A204.1 (cell line): ENCODE measurements at regions not wholly inside any gene's neighbourhood (a gene's known extent, or its start where the extent isn't known, plus 50 kb on each side); places are given as distances from the start of the nearest gene placed in this dataset.

Source experiments
- FAIRE-seq: peaks from 2 replicates; lab custom pipeline; 2012; peaks lifted over from hg19 to GRCh38; lab: Jason Lieb, UNC

GRCh38 chr2:176613323-176613987 is 344.2 kb downstream of the MTX2 start:
- FAIRE-seq = no peak

DNA sequence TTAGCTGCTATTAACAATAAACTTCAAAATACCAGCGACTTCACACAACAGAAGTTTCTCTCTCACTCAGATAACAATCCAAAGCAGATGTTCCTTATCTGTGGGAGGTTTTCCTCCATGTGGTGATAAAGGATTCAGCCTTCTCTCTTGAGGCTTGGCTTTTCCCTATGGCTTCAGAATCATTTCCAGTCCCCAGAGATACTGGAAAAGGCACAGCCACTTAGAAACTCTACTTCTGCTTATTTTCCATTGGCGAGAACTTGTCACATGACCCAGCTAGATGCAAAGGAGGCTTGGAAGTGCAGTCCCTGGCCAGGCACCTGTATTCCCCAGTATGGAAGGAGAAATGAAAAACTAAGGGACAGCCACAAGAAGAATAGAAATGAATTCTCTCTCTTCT is 344.8 kb downstream of the MTX2 start:
- no peak for FAIRE-seq

GRCh38 chr2:176614930-176615329 is 345.7 kb downstream of the MTX2 start:
- no peak for FAIRE-seq

GRCh38 chr2:176619504-176619903 is 350.3 kb downstream of the MTX2 start:
- no peak for FAIRE-seq

GRCh38 chr2:176621350-176621749 is 352.1 kb downstream of the MTX2 start:
- FAIRE-seq = no peak

- no peak for FAIRE-seq
Measured at GRCh38 chr2:176622792-176623191, 353.6 kb downstream of the MTX2 start.

DNA sequence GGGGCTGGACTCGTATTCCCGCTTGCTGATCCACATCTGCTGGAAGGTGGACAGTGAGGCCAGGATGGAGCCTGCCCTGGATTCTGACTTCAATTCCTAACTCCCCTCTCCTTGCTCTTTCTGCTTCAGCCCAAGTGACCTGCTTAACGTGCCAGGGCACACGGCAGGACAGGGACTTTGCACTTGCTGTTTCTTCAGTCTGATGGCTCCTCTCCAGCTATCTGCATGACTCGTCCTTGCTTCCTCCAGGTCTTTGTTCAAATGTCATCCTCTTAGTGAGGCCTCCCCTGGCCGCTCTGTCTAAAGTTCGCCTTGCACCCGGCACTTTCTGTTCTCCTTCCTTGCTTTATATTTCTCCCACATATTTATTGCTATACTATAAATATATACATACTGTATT is 357.6 kb downstream of the MTX2 start:
- FAIRE-seq = no peak

- FAIRE-seq = no peak
Measured at GRCh38 chr2:176628438-176628837, 359.2 kb downstream of the MTX2 start.

DNA sequence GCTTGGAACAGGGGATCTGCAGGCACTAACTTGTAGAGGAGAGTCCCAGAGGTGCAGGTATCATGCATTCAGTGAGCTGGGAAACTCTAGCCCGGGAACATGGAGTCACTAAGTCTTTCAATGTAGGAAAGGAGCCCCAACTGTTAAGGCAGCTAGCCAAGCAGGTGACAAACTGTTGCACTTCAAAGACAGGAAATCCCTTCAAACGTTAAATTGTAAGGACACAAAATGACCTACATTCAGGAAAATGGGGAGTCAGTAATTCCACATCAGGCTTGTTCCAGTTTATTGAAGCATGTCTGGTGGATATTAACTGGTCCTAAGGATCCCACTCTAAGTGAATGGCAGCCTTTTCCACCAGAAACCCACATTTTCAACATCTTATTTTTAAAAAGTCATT is 364.5 kb downstream of the MTX2 start:
- no peak for FAIRE-seq

DNA sequence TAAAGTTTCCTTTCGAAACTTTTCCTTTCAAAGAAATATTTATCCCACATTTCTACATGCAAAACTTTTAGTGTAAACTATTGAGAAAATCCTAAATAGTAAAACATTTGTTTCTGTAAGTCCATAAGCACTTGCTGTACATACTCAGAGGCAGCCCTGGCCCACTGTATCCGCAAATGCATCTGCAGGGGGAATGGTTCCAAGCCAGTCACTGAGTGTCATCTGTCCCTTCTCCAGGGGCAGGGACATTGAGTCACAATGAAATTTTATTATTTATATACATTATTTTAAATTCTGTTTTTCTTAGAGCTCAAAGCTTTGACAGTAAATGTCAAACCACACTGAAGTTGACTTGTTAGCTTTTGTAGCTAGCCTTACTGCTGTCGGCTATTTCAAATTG is 367.2 kb downstream of the MTX2 start:
- no peak for FAIRE-seq

DNA sequence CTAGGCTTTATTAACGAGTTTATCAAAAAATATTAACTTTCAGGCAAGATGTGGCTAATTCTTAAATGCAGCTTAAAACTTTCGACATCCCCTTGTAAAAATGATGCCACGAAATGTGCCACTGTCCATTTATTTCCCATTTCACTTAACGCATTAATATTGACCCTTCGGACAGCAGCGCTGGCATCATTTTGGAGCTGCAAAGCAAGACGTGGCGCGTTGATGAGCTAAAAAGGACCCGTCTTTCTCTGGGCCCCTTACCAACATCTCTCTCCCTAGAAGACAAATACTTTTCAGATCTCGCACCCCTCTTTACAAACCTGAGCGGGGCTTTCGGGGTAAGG is 367.9 kb downstream of the MTX2 start:
- FAIRE-seq = no peak

DNA sequence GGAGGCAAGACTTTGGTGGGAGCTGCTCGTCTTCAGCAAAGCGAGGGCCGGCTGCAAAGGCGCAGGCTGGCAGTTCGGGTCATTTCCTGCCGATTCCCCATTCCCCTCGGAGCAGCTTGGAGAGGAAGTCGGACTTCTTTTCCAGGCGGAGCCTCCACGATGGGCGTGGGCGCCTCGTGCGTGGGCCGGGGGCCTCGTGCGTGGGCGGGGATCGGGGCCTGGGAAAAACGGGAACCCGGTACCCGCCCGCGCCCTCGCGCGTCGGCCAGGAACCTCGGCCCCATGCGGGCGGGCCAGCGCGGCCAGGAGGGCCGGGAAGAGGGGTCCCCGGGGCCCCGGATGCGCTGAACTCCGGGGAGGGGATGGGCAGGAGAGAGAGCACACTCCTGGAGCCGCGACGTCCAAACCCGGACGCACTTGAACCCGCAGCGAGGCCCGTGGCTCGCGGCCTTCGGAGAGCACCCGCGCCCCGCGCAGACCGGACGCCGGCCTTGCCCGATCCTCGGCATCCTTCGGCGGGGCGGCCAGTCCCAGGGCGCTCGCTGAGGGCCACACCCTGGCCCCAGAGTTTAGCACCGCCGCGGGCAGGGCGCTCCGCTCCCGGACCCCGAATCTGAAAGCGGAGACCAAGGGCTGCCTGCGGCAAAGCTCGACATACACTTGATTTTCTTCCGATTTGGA is 368.4 kb downstream of the MTX2 start:
- no peak for FAIRE-seq

GRCh38 chr2:176638167-176639015 is 369.1 kb downstream of the MTX2 start:
- FAIRE-seq = no peak

DNA sequence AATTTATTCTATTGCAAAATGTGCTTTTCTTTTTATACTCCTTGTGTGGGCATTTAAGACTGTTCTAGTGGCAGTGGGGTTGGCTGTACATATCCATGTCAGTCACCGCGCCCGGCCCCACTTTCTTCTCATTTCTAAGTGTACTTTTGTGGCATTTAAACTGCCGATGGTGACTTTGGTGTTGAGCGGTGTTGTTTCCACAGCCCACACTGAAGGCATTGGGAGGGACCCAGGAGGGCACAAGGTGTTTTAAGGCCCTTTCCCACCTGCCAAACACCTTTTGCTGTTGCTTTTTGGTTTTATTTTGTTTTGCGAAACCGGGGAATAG is 369.7 kb downstream of the MTX2 start:
- no peak for FAIRE-seq

- FAIRE-seq = no peak
Measured at GRCh38 chr2:176639671-176640070, 370.4 kb downstream of the MTX2 start.

DNA sequence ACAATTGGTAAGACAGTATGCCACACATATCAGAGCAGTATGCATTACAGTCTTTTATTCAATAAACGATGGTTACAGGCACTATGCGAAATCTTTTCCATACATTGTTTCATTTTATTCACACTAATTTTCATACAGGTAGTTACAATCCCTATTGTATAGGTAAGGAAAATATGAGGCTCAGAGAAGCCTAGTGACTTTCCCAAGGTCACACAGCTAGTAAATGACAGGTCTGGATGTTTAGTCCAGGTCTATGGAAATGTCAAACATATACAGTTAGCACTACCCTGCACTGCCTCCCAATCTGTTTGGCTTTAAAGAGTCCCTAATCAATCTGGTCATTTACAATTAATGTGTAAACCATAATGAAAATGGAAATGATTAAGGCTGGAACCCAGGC is 372.2 kb downstream of the MTX2 start:
- FAIRE-seq = no peak

DNA sequence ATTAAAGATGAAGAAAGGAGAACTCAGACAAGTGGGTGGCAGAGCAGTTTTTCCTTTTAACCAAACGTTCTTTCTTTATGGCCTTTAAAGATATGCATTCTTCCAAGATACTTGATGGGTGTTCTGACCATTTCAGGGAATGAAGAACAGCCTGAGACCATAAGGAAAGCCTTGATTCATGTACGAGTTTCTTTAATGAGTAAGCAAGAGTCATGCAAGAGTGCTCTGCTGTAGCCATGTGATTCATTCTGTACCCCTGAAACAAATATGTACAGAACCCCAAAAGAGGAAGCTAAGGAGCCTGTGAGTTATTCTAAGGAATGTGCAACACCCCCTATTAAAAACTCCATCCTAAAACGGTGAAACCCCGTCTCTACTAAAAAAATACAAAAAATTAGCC is 372.8 kb downstream of the MTX2 start:
- FAIRE-seq = no peak

DNA sequence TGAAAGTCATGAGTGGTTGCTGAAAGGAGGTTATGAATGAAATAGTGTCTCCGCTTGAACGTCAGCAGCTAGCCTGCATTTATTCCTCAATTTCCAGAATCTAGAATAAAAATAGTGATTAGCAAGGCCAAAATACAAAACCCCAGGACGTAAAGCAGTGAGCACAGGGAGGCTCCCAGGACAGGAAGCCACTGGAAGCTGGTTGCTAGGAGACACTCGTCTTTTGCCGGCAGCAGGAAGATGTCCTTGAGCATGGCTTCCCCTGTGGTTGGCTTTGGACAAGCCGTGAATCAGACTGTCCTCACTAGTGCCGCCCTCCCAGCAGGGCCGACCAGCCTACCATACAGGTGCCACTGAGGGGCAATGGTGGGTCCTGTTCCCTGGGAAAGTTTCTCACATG is 374.4 kb downstream of the MTX2 start:
- FAIRE-seq = no peak

DNA sequence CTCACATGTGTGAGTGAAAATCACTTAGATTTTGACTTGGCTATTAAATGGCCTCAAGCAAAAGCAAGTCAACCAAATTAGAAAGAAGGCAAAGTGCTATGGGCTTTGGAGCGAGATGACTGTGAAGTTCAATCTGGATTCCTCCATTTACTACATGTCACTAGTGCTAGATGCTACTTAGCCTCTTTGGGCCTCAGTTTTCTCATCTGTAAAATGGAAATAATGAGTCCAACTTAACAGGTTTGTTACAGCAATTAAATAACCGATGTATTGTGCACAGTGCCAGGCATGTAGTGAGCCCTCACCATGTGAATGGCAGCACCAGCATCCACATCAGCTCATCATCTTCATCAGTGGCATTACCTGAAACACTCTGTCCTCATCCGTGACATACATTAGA is 376.3 kb downstream of the MTX2 start:
- FAIRE-seq = no peak

- no peak for FAIRE-seq
Measured at GRCh38 chr2:176646033-176646615, 376.9 kb downstream of the MTX2 start.

DNA sequence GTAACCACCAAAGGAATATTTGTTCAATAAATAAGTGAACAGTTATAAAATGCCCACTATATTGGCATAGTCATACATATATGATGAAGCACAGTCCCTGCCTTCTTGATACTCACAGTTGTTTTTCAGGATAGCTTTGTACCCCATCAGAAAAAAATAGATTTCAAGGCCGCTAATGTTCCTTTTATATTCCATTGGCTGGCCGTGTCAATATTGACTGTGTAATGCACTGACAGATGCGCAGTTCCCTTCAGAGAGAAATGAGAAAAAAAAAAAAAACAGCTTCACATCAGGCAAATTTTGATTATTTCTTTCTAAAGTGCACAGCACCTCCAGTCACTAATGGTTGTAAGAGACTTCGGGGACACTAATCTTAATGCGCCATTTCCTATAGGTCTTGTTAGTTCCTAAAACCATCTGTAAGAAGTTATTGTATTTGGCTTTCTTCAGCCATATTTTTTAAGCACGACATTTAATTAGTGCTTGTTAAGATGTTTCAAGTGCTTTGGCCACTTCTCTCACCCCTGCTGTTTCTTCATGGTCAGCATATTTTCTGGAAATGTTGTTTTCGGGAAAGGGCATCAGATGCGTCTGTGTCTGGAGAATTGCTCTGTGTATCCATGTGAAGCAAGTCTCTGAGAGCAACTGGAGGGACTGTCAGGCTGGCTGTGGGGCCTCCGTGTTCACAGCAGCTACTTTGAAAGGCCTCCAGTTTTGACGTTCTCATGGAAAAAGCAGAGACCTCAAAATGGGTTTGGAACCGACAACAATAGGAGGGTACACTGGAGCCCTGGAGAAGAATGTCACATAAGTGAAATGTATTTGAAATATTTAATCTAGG is 378.3 kb downstream of the MTX2 start:
- no peak for FAIRE-seq

DNA sequence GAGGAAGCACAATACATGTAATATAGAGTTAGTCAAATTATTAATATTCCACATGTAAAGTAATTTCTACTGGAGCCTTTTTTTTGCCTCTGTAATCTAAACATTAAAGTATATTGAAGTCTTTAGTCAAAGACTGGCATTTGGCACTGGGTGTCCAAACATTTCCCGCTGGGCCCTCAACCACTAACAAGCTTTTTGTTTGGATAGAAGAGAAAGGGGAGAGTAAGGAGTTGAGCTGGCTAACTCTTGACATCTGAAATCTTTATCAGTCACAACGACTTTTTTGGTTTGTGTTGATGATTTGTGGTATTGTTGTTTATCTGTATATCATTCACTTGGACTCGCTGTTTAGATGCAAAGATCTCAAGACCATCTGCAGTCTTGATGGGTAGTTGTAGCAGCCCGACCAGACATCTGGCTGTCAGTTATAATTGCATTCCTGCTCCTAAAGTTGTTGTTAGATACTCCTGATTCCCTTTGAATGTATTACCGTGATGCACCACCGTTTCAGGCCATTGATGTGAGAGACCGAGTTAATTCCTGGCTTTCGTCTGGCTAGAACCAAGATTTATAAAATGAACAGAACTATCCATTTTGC is 379.6 kb downstream of the MTX2 start:
- FAIRE-seq = no peak
